Ovary (tissue), 3 donors: ENCODE measurements at regions not wholly inside any gene's neighbourhood (a gene's known extent, or its start where the extent isn't known, plus 50 kb on each side); places are given as distances from the start of the nearest gene placed in this dataset.

Experiments
- EP300 ChIP-seq: sonication (generic); formaldehyde crosslinking; IDR thresholded peaks from one replicate; pipeline ENCODE4 v1.6.1; 2017; ENCODE audit warnings: antibody characterized with exemption
- POLR2A ChIP-seq: fragments of 450-650 bp; IDR thresholded peaks from one replicate; pipeline ENCODE4 v1.6.1; 2017; ENCODE audit warnings: antibody characterized with exemption, mild to moderate bottlenecking, moderate library complexity
- TF ChIP-seq, protein P1 (sequence below), 3 donors: fragments of 450-650 bp in 2 of 3; fragments of 200-600 bp in 1 of 3; IDR thresholded peaks; one replicate each; pipeline versions ENCODE4 v1.5.1 to v1.8.0; 2016 to 2022; ENCODE audit warnings: antibody characterized with exemption in 3 of 3, mild to moderate bottlenecking in 1 of 3
- donor health status: DM: no; HTN: no; CAD: no.

DNA sequence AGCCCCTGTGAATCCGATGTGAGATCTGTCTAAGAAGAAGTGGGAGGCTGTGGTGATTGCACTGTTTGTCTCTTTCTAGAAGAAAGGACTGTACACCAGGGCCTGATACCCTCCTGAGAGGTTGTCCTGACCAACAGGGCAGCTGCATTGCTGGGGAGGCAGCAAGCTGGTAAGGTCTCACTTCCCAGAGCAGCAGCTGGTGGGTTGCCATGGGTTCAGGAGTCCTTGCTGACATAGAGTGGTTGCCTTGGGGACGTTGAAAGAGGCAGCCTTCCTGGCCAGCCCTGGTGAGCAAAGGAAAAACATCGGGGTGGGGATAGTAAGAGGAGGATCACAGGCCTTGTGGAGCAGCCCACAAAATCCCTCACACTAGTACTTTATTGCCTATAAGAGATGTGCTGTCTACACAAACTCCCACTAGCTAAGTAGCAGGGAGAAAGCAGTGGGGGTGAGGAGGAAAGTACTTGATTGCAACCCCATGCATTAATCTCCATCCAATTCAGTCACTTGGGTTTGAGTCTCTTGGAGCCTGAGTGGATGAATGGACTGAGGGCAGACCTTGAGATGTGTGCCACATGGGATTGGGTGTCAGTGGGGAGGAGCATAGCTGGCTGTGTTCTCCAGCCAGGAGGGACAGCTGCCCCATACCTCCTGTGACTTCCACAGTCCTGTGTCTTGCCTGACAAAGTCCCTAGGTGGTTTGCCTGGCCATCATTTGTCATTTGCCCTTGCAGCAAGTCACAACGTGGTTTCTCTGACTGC, 143.8 kb upstream of the RPL38 start:
- TF ChIP-seq, protein P1, sequence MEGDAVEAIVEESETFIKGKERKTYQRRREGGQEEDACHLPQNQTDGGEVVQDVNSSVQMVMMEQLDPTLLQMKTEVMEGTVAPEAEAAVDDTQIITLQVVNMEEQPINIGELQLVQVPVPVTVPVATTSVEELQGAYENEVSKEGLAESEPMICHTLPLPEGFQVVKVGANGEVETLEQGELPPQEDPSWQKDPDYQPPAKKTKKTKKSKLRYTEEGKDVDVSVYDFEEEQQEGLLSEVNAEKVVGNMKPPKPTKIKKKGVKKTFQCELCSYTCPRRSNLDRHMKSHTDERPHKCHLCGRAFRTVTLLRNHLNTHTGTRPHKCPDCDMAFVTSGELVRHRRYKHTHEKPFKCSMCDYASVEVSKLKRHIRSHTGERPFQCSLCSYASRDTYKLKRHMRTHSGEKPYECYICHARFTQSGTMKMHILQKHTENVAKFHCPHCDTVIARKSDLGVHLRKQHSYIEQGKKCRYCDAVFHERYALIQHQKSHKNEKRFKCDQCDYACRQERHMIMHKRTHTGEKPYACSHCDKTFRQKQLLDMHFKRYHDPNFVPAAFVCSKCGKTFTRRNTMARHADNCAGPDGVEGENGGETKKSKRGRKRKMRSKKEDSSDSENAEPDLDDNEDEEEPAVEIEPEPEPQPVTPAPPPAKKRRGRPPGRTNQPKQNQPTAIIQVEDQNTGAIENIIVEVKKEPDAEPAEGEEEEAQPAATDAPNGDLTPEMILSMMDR (IDR thresholded peaks at IDR 0.05) = no peak
- TF ChIP-seq EP300 (no peak), POLR2A (no peak)
